ENCODE measurements at regions not wholly inside any gene's neighbourhood (a gene's known extent, or its start where the extent isn't known, plus 50 kb on each side); places are given as distances from the start of the nearest gene placed in this dataset.

DNA sequence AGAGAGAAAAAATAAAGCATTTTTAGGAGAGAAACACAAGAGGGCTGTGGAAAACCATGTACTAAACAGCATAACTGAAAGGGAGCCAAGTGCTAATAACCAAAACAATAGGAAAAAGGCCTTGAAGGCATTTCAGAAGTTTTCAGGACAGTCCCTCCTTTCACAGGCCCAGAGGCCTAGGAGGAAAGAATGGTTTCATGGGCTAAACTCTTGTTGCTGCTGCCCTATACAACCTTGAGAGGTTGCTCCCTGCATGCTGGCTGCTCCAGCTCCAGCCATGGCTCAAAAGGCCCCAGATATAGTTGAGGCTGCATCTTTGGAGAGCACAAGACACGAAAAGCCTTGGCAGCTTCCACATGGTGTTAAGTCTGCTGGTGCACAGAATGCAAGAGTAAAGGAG lies 267.4 kb upstream of the LRP1B start:
- TF ChIP-seq, protein P1, sequence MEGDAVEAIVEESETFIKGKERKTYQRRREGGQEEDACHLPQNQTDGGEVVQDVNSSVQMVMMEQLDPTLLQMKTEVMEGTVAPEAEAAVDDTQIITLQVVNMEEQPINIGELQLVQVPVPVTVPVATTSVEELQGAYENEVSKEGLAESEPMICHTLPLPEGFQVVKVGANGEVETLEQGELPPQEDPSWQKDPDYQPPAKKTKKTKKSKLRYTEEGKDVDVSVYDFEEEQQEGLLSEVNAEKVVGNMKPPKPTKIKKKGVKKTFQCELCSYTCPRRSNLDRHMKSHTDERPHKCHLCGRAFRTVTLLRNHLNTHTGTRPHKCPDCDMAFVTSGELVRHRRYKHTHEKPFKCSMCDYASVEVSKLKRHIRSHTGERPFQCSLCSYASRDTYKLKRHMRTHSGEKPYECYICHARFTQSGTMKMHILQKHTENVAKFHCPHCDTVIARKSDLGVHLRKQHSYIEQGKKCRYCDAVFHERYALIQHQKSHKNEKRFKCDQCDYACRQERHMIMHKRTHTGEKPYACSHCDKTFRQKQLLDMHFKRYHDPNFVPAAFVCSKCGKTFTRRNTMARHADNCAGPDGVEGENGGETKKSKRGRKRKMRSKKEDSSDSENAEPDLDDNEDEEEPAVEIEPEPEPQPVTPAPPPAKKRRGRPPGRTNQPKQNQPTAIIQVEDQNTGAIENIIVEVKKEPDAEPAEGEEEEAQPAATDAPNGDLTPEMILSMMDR (conservative IDR thresholded peaks at IDR 0.05 in 1 of 2, IDR thresholded peaks at IDR 0.05 in 1 of 2; ENCODE audit: low read depth in 1 of 2, low read length in 2 of 2): no peak
- no peak for TF ChIP-seq EZH2 (IDR thresholded peaks at IDR 0.05; ENCODE audit: low read length, missing control alignments)
